ENCODE measurements at regions not wholly inside any gene's neighbourhood (a gene's known extent, or its start where the extent isn't known, plus 50 kb on each side); places are given as distances from the start of the nearest gene placed in this dataset.

DNA sequence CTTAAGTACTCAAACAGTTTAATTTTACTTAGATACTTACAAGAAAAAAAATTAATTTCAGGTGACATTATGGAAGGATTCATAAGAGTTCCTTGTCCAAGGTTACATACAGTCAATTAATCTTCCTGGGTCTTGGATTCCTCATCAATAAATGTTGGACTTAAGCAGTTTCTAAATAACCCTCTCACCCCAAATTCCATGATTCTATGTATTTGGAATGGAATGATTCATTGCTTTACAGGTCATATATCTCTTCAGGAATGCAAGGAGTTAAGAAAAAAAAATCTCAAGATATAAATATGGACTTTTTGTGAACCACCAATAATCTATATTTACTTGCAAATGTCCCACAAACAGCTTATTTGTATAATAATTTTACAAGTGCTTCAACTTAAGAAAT, 84.2 kb upstream of the BMP4 start:
- H3K4me3 ChIP-seq (ENCODE audit: low read depth, low read length): no peak overlapping the region
- no peak for DNase-seq (ENCODE audit: low read depth)
- TF ChIP-seq CTCF (IDR thresholded peaks at IDR 0.05; ENCODE audit: low read depth, low read length, missing control alignments): no peak

DNA sequence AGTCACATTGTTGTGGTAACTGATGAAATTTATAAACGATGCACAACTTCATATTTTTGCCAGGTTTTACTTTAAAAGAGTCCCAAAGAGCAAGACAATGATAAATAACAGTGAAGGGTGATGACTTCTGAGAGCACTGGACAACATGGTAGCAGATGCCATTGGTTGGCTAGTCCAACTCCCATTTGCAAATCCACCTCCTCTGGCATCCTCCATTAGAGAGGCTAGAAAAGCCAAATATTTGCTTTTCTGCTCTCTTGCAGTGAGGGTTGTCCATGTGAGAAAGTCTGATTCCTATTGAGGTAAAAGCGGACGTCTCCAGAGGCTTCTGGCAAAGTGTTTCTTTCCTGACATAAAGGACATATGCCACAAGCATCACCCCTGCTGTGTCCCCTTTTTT, 89.6 kb upstream of the BMP4 start:
- TF ChIP-seq CTCF (IDR thresholded peaks at IDR 0.05; ENCODE audit: low read depth, low read length, missing control alignments): no peak
- no peak for DNase-seq (ENCODE audit: low read depth)

GRCh38 chr14:54047645-54048308, 91.2 kb upstream of the BMP4 start:
- no peak for TF ChIP-seq CTCF (IDR thresholded peaks at IDR 0.05; ENCODE audit: low read depth, low read length, missing control alignments)
- H3K4me3 ChIP-seq (ENCODE audit: low read depth, low read length): no peak overlapping the region
- no peak for DNase-seq (ENCODE audit: low read depth)

More for the DNA sequence above, 89.6 kb upstream of the BMP4 start:
- no peak overlapping the region for H3K4me3 ChIP-seq (ENCODE audit: low read depth, low read length)

- no peak overlapping the region for H3K4me3 ChIP-seq (ENCODE audit: low read depth, low read length)
- no peak for TF ChIP-seq CTCF (IDR thresholded peaks at IDR 0.05; ENCODE audit: low read depth, low read length, missing control alignments)
- no peak for DNase-seq (ENCODE audit: low read depth)
These were observed 91.7 kb upstream of the BMP4 start for GRCh38 chr14:54048311-54048710.

GRCh38 chr14:54048736-54049135, 92.1 kb upstream of the BMP4 start:
- no peak for DNase-seq (ENCODE audit: low read depth)
- no peak for TF ChIP-seq CTCF (IDR thresholded peaks at IDR 0.05; ENCODE audit: low read depth, low read length, missing control alignments)
- no peak overlapping the region for H3K4me3 ChIP-seq (ENCODE audit: low read depth, low read length)

DNA sequence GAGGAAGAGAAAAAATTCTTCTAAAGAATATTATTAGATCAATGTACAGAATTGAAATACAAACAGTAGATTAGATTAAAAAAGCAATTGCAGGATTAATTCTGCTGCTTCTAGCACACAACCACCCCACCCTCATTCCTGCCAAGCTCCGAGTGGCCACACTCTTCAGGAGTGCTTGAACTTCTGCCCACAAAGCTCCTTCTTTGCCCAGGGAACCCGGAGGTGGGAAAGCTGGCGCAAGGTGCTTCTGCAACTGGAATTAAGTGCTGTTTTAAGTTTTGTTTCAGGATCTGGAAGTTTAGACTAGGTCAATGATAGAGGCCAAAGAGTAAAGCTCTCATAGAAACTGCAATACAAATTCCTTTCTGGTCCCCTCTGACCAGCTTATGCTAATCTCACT, 94.1 kb upstream of the BMP4 start:
- no peak for TF ChIP-seq CTCF (IDR thresholded peaks at IDR 0.05; ENCODE audit: low read depth, low read length, missing control alignments)
- no peak overlapping the region for H3K4me3 ChIP-seq (ENCODE audit: low read depth, low read length)
- no peak for DNase-seq (ENCODE audit: low read depth)

GRCh38 chr14:54052696-54053385, 96.2 kb upstream of the BMP4 start:
- no peak for TF ChIP-seq CTCF (IDR thresholded peaks at IDR 0.05; ENCODE audit: low read depth, low read length, missing control alignments)
- no peak overlapping the region for H3K4me3 ChIP-seq (ENCODE audit: low read depth, low read length)
- DNase-seq (ENCODE audit: low read depth): no peak

Measured in GM12864 (cell line).